ENCODE measurements at regions not wholly inside any gene's neighbourhood (a gene's known extent, or its start where the extent isn't known, plus 50 kb on each side); places are given as distances from the start of the nearest gene placed in this dataset.

- TF ChIP-seq POLR2A (IDR thresholded peaks at IDR 0.05; ENCODE audit: control extremely low read depth in 1 of 2, low read depth in 2 of 2, low read length in 2 of 2) (no peak), EP300 (IDR thresholded peaks at IDR 0.05; ENCODE audit: borderline replicate concordance in 1 of 2, low read depth in 2 of 2, low read length in 2 of 2) (no peak), YY1 (IDR thresholded peaks at IDR 0.05; ENCODE audit: low read depth, low read length) (no peak), GABPA (IDR thresholded peaks at IDR 0.05; ENCODE audit: borderline replicate concordance, insufficient read depth, low read length) (no peak), TBP (IDR thresholded peaks at IDR 0.05; ENCODE audit: low read depth, low read length) (no peak), EZH2 (IDR thresholded peaks at IDR 0.05; ENCODE audit: low read depth, low read length, severe bottlenecking) (no peak), CTCF (IDR thresholded peaks at IDR 0.05; ENCODE audit: control extremely low read depth in 1 of 3, insufficient read depth in 1 of 3, low read depth in 1 of 3, low read length in 3 of 3) (no peak), HDAC2 (IDR thresholded peaks at IDR 0.05; ENCODE audit: borderline replicate concordance in 1 of 2, low read depth in 2 of 2, low read length in 2 of 2) (no peak), GTF2F1 (IDR thresholded peaks at IDR 0.05; ENCODE audit: borderline replicate concordance, low read depth, low read length) (no peak), POLR2AphosphoS5 (IDR thresholded peaks at IDR 0.05; ENCODE audit: low read depth, low read length) (no peak)
Measured at GRCh38 chr13:56563663-56564062, 577.1 kb upstream of the PRR20A start.

Data from H1 (cell line).